SK-N-SH treated with all-trans-retinoic acid at 6 μM for 48 hours (cell line): ENCODE measurements at regions not wholly inside any gene's neighbourhood (a gene's known extent, or its start where the extent isn't known, plus 50 kb on each side); places are given as distances from the start of the nearest gene placed in this dataset.

Source experiments
- ATAC-seq: fragments of 200-7000 bp; cut with Tn5 transposase; 3 replicates; pipeline ENCODE4 v1.9.1; 2020; ENCODE audit warnings: mild to moderate bottlenecking, moderate library complexity
- ARNTL ChIP-seq: fragments of 450-650 bp; formaldehyde crosslinking; IDR thresholded peaks from 2 replicates; pipeline ENCODE4 v1.5.0; 2020; ENCODE audit warnings: low read depth, mild to moderate bottlenecking, moderate library complexity, borderline replicate concordance
- GLIS3 ChIP-seq: fragments of 250-450 bp; sonication (Bioruptor Pico); IDR thresholded peaks from 2 replicates; pipeline ENCODE4 v1.5.0; 2020; ENCODE audit warnings: mild to moderate bottlenecking, moderate library complexity
- ISL1 ChIP-seq: fragments of 250-450 bp; sonication (Bioruptor Pico); IDR thresholded peaks from 2 replicates; pipeline ENCODE4 v2.1.2; 2022; ENCODE audit warnings: mild to moderate bottlenecking, moderate library complexity
- PPARA ChIP-seq: fragments of 250-450 bp; sonication (Bioruptor Pico); IDR thresholded peaks from 2 replicates; pipeline ENCODE4 v1.5.0; 2020; ENCODE audit warnings: mild to moderate bottlenecking, borderline replicate concordance
- RARB ChIP-seq: fragments of 250-450 bp; sonication (Bioruptor Pico); IDR thresholded peaks from 2 replicates; pipeline ENCODE4 v1.8.0; 2021; ENCODE audit warnings: mild to moderate bottlenecking, moderate library complexity
- SNAI2 ChIP-seq: fragments of 250-450 bp; sonication (Bioruptor Pico); IDR thresholded peaks from 2 replicates; pipeline ENCODE4 v1.5.0; 2020; ENCODE audit warnings: mild to moderate bottlenecking, moderate library complexity
- TCF4 ChIP-seq: fragments of 250-450 bp; sonication (Bioruptor Pico); IDR thresholded peaks from 2 replicates; pipeline ENCODE4 v1.8.0; 2021; ENCODE audit warnings: mild to moderate bottlenecking, moderate library complexity, borderline replicate concordance
- TOX ChIP-seq: fragments of 250-450 bp; sonication (Bioruptor Pico); IDR thresholded peaks from 2 replicates; pipeline ENCODE4 v1.8.0; 2021; ENCODE audit warnings: mild to moderate bottlenecking, moderate library complexity, borderline replicate concordance
- ZC3H10 ChIP-seq: fragments of 250-450 bp; sonication (Bioruptor Pico); IDR thresholded peaks from 2 replicates; pipeline ENCODE4 v1.5.1; 2021; ENCODE audit warnings: mild to moderate bottlenecking, moderate library complexity
- ZFP3 ChIP-seq: fragments of 250-450 bp; sonication (Bioruptor Pico); IDR thresholded peaks from 2 replicates; pipeline ENCODE4 v1.5.0; 2020; ENCODE audit warnings: mild to moderate bottlenecking, moderate library complexity
- ZFP30 ChIP-seq: fragments of 450-650 bp; formaldehyde crosslinking; IDR thresholded peaks from 2 replicates; pipeline ENCODE4 v1.5.0; 2022; ENCODE audit warnings: mild to moderate bottlenecking, moderate library complexity
- ZNF565 ChIP-seq: fragments of 450-650 bp; formaldehyde crosslinking; conservative IDR thresholded peaks from 2 replicates; pipeline ENCODE4 v1.5.0; 2020; ENCODE audit warnings: low read depth, mild to moderate bottlenecking, moderate library complexity
- ZNF70 ChIP-seq: fragments of 450-650 bp; formaldehyde crosslinking; IDR thresholded peaks from 2 replicates; pipeline ENCODE4 v1.5.0; 2020; ENCODE audit warnings: mild to moderate bottlenecking, moderate library complexity
- ZNF8 ChIP-seq: fragments of 450-650 bp; formaldehyde crosslinking; IDR thresholded peaks from 2 replicates; pipeline ENCODE4 v1.5.0; 2020; ENCODE audit warnings: mild to moderate bottlenecking, moderate library complexity
- TF ChIP-seq, protein P1 (sequence below): fragments of 250-450 bp; sonication (Bioruptor Pico); IDR thresholded peaks from 2 replicates; pipeline ENCODE4 v1.5.1; 2020; ENCODE audit warnings: low read depth, mild to moderate bottlenecking, moderate library complexity
- TF ChIP-seq, protein P2 (sequence below): fragments of 250-450 bp; sonication (Bioruptor Pico); IDR thresholded peaks from 2 replicates; pipeline ENCODE4 v1.5.0; 2020; ENCODE audit warnings: mild to moderate bottlenecking, moderate library complexity
- TF ChIP-seq, protein P3 (sequence below): fragments of 250-450 bp; sonication (Bioruptor Pico); IDR thresholded peaks from 2 replicates; pipeline ENCODE4 v1.5.1; 2021; ENCODE audit warnings: mild to moderate bottlenecking, moderate library complexity
- TF ChIP-seq, protein P4 (sequence below): fragments of 250-450 bp; sonication (Bioruptor Pico); IDR thresholded peaks from 2 replicates; pipeline ENCODE4 v1.8.0; 2020; ENCODE audit warnings: mild to moderate bottlenecking, moderate library complexity, borderline replicate concordance
- TF ChIP-seq, protein P5 (sequence below): fragments of 250-450 bp; sonication (Bioruptor Pico); IDR thresholded peaks from 2 replicates; pipeline ENCODE4 v1.8.0; 2021; ENCODE audit warnings: low read depth, mild to moderate bottlenecking, moderate library complexity, borderline replicate concordance

DNA sequence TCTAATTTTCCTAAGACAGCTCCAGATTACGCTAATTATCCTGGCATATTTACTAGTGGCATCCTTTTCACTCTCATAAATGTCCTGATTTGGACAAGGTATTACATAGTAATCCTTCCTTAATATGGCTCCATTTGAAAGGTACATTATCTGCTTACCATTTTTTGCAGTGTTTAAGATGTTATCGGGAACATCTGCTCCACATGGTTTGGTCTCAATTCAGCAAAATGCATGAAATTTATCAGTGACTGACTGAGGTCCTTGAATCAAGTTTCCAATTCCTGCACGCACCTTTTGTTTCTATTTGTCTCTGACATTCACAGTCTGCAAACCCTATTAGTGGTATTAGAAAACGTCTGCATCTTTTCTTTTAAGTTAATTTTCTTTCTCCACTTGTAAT, 384.1 kb upstream of the KIAA1217 start (continued):
- TF ChIP-seq SNAI2, result no peak

DNA sequence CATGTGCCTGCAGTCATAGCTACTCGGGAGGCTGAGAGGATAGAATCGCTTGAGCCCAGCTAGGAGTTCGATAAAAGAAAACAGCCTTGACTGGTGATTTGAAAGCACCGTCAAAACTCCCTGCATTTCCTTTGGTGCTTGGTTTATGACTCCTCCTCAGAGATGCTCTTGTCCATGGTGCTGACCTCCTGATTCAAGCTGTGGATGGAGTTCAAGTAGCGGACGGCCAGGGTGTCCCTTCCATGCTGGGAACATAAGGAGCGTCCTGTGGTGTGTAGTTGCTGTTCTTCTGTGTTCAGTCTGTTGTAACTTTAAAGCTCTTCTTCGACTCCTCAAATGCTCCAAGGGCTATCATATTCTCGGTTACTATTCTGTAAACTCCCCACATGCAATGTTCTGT, 382.5 kb upstream of the KIAA1217 start:
- peak; percentile 59; the same call in 2 of the 3 replicates for ATAC-seq

DNA sequence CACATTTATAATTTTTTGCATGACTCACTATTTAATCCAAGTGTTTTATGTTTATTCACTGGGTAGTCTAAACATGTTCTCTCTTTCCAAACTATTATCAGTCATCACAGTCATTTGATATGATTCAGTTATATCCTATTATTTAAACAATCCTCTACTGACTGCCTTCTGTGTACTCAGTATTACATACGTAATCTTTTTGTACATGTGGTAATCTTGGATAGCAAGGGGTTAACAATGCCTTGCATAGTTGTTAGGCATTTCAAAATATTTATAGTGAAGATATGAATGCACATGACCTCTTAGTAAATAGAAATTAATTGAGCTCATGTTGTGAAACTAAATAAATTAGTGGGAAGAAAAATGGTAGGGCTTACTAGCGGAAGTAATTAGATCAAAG, 379.4 kb upstream of the KIAA1217 start:
- no peak for ATAC-seq
- TF ChIP-seq SNAI2 (no peak), ZNF8 (CRISPR knock-in tag) (no peak), ZC3H10 (no peak), RARB (CRISPR knock-in tag) (no peak), ZFP3 (CRISPR knock-in tag) (no peak), ARNTL (no peak), TCF4 (CRISPR knock-in tag) (no peak), ISL1 (no peak), ZFP30 (no peak), ZNF565 (CRISPR knock-in tag) (no peak), ZNF70 (CRISPR knock-in tag) (no peak), PPARA (CRISPR knock-in tag) (no peak), TOX (CRISPR knock-in tag) (no peak)
- TF ChIP-seq, protein P1, sequence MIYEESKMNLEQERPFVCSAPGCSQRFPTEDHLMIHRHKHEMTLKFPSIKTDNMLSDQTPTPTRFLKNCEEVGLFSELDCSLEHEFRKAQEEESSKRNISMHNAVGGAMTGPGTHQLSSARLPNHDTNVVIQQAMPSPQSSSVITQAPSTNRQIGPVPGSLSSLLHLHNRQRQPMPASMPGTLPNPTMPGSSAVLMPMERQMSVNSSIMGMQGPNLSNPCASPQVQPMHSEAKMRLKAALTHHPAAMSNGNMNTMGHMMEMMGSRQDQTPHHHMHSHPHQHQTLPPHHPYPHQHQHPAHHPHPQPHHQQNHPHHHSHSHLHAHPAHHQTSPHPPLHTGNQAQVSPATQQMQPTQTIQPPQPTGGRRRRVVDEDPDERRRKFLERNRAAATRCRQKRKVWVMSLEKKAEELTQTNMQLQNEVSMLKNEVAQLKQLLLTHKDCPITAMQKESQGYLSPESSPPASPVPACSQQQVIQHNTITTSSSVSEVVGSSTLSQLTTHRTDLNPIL (CRISPR knock-in tag), result no peak
- TF ChIP-seq, protein P2, sequence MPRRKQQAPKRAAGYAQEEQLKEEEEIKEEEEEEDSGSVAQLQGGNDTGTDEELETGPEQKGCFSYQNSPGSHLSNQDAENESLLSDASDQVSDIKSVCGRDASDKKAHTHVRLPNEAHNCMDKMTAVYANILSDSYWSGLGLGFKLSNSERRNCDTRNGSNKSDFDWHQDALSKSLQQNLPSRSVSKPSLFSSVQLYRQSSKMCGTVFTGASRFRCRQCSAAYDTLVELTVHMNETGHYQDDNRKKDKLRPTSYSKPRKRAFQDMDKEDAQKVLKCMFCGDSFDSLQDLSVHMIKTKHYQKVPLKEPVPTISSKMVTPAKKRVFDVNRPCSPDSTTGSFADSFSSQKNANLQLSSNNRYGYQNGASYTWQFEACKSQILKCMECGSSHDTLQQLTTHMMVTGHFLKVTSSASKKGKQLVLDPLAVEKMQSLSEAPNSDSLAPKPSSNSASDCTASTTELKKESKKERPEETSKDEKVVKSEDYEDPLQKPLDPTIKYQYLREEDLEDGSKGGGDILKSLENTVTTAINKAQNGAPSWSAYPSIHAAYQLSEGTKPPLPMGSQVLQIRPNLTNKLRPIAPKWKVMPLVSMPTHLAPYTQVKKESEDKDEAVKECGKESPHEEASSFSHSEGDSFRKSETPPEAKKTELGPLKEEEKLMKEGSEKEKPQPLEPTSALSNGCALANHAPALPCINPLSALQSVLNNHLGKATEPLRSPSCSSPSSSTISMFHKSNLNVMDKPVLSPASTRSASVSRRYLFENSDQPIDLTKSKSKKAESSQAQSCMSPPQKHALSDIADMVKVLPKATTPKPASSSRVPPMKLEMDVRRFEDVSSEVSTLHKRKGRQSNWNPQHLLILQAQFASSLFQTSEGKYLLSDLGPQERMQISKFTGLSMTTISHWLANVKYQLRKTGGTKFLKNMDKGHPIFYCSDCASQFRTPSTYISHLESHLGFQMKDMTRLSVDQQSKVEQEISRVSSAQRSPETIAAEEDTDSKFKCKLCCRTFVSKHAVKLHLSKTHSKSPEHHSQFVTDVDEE (CRISPR knock-in tag), result no peak
- TF ChIP-seq, protein P3, sequence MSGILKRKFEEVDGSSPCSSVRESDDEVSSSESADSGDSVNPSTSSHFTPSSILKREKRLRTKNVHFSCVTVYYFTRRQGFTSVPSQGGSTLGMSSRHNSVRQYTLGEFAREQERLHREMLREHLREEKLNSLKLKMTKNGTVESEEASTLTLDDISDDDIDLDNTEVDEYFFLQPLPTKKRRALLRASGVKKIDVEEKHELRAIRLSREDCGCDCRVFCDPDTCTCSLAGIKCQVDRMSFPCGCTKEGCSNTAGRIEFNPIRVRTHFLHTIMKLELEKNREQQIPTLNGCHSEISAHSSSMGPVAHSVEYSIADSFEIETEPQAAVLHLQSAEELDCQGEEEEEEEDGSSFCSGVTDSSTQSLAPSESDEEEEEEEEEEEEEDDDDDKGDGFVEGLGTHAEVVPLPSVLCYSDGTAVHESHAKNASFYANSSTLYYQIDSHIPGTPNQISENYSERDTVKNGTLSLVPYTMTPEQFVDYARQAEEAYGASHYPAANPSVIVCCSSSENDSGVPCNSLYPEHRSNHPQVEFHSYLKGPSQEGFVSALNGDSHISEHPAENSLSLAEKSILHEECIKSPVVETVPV (CRISPR knock-in tag), result no peak
- TF ChIP-seq, protein P4, sequence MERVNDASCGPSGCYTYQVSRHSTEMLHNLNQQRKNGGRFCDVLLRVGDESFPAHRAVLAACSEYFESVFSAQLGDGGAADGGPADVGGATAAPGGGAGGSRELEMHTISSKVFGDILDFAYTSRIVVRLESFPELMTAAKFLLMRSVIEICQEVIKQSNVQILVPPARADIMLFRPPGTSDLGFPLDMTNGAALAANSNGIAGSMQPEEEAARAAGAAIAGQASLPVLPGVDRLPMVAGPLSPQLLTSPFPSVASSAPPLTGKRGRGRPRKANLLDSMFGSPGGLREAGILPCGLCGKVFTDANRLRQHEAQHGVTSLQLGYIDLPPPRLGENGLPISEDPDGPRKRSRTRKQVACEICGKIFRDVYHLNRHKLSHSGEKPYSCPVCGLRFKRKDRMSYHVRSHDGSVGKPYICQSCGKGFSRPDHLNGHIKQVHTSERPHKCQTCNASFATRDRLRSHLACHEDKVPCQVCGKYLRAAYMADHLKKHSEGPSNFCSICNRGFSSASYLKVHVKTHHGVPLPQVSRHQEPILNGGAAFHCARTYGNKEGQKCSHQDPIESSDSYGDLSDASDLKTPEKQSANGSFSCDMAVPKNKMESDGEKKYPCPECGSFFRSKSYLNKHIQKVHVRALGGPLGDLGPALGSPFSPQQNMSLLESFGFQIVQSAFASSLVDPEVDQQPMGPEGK (CRISPR knock-in tag), result no peak

More for the DNA sequence above, 382.5 kb upstream of the KIAA1217 start:
- no peak for TF ChIP-seq TCF4 (CRISPR knock-in tag)
- TF ChIP-seq ZFP30, result no peak
- TF ChIP-seq, protein P5, sequence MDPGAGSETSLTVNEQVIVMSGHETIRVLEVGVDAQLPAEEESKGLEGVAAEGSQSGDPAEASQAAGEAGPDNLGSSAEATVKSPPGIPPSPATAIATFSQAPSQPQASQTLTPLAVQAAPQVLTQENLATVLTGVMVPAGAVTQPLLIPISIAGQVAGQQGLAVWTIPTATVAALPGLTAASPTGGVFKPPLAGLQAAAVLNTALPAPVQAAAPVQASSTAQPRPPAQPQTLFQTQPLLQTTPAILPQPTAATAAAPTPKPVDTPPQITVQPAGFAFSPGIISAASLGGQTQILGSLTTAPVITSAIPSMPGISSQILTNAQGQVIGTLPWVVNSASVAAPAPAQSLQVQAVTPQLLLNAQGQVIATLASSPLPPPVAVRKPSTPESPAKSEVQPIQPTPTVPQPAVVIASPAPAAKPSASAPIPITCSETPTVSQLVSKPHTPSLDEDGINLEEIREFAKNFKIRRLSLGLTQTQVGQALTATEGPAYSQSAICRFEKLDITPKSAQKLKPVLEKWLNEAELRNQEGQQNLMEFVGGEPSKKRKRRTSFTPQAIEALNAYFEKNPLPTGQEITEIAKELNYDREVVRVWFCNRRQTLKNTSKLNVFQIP (CRISPR knock-in tag), result no peak
- TF ChIP-seq GLIS3, result no peak
- TF ChIP-seq ZNF8 (CRISPR knock-in tag), result no peak
- TF ChIP-seq TOX (CRISPR knock-in tag), result no peak
- TF ChIP-seq ZNF70 (CRISPR knock-in tag), result no peak
- TF ChIP-seq ZC3H10, result no peak
- no peak for TF ChIP-seq ZNF565 (CRISPR knock-in tag)

DNA sequence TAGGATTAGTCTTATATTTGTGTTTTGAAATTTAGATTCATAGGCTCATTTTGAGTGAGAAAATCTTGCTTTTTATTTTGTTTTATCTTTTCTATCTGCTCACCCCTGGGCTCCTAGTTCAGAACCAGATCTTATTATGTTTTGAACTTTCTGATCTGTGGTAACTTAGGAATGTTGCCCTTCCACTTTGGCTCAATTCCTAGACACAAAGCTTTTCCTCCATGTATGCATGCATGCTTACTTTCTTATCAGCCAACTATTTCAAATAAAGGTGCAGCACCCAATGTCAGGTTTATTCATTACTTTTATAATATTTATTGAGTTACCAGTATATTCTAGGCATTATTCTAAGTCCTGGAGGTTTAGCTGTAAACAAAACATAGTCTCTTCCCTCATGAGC, 374.8 kb upstream of the KIAA1217 start:
- no peak for TF ChIP-seq ZFP30
- no peak for TF ChIP-seq TOX (CRISPR knock-in tag)
- TF ChIP-seq, protein P5 (CRISPR knock-in tag), result no peak
- TF ChIP-seq, protein P1 (CRISPR knock-in tag), result no peak
- TF ChIP-seq, all 23 proteins: peak for 0
- no peak for ATAC-seq
